Keratinocyte (primary cell): ENCODE measurements at regions not wholly inside any gene's neighbourhood (a gene's known extent, or its start where the extent isn't known, plus 50 kb on each side); places are given as distances from the start of the nearest gene placed in this dataset.

Experiments used
- DNase-seq: peaks from one replicate; pipeline ENCODE4 v3.0.0-alpha.2; 2011; ENCODE audit warnings: low read depth, missing footprints, low spot score
- FAIRE-seq: peaks from 2 replicates; lab custom pipeline; 2011; peaks lifted over from hg19 to GRCh38; lab: Jason Lieb, UNC
- H2AFZ ChIP-seq: 2 replicates; pipeline ENCODE4 v1.6.0; 2012; ENCODE audit warnings: low read length, control low read depth, inconsistent platforms; ENCODE audit not compliant: control insufficient read depth
- H3K27ac ChIP-seq: 2 replicates; pipeline ENCODE4 v1.5.1; 2011; ENCODE audit warnings: low read length; ENCODE audit not compliant: control insufficient read depth, insufficient read depth
- H3K27me3 ChIP-seq: 3 replicates; pipeline ENCODE4 v1.6.0; 2011; ENCODE audit warnings: low read length; ENCODE audit not compliant: control insufficient read depth, insufficient read depth; ENCODE audit errors: extremely low read depth
- H3K36me3 ChIP-seq, 2 experiments: 2 replicates in 1 of 2; 3 replicates in 1 of 2; pipeline ENCODE4 v1.5.1; 2011; ENCODE audit warnings: low read length in 2 of 2, mild to moderate bottlenecking in 1 of 2; ENCODE audit not compliant: control insufficient read depth in 2 of 2, insufficient read depth in 2 of 2; ENCODE audit errors: extremely low read depth in 1 of 2
- H3K4me1 ChIP-seq: 3 replicates; pipeline ENCODE4 v1.5.1; 2011; ENCODE audit warnings: low read length; ENCODE audit not compliant: control insufficient read depth, insufficient read depth; ENCODE audit errors: extremely low read depth
- H3K4me2 ChIP-seq: 3 replicates; pipeline ENCODE4 v1.6.0; 2011; ENCODE audit warnings: low read depth, low read length; ENCODE audit not compliant: control insufficient read depth, insufficient read depth; ENCODE audit errors: extremely low read depth
- H3K4me3 ChIP-seq, 3 experiments: fragments of 200-600 bp in 1 of 3; sonication (generic) in 1 of 3; 2 replicates in 2 of 3; 3 replicates in 1 of 3; pipeline ENCODE4 v1.5.1; 2011 to 2016; ENCODE audit warnings: low read length in 3 of 3, mild to moderate bottlenecking in 3 of 3, control low read depth in 2 of 3, inconsistent platforms in 1 of 3, low read depth in 1 of 3, mixed read lengths in 1 of 3, mixed run types in 1 of 3, moderate library complexity in 1 of 3; ENCODE audit not compliant: control insufficient read depth in 2 of 3, insufficient read depth in 2 of 3; ENCODE audit errors: extremely low read depth in 1 of 3
- H3K79me2 ChIP-seq: 2 replicates; pipeline ENCODE4 v1.6.0; 2012; ENCODE audit warnings: low read length; ENCODE audit not compliant: control insufficient read depth, insufficient read depth
- H3K9ac ChIP-seq: 3 replicates; pipeline ENCODE4 v1.6.0; 2011; ENCODE audit warnings: low read length; ENCODE audit not compliant: control insufficient read depth, insufficient read depth; ENCODE audit errors: extremely low read depth
- H3K9me1 ChIP-seq: 3 replicates; pipeline ENCODE4 v1.6.0; 2011; ENCODE audit warnings: low read length; ENCODE audit not compliant: control insufficient read depth, insufficient read depth; ENCODE audit errors: extremely low read depth
- H3K9me3 ChIP-seq: 2 replicates; pipeline ENCODE4 v1.5.1; 2012; ENCODE audit warnings: low read depth, low read length; ENCODE audit not compliant: control insufficient read depth
- H4K20me1 ChIP-seq: 3 replicates; pipeline ENCODE4 v1.6.0; 2011; ENCODE audit warnings: low read length; ENCODE audit not compliant: control insufficient read depth, insufficient read depth; ENCODE audit errors: extremely low read depth
- EZH2 ChIP-seq: IDR thresholded peaks from one replicate; pipeline ENCODE4 v1.6.1; 2012; ENCODE audit warnings: inconsistent platforms, mild to moderate bottlenecking, low read length, moderate library complexity
- dilution Hi-C: fragments of 300-500 bp; cut with MboI; formaldehyde crosslinking; loops from one replicate; pipeline ENCODE4 v1.7.0; 2020; ENCODE audit warnings: low sequenced_read_pairs; ENCODE audit not compliant: extremely low pct_ligation_motif_present
- TF ChIP-seq, protein P1 (sequence below), 3 experiments: IDR thresholded peaks in 1 of 3; conservative IDR thresholded peaks in 1 of 3; optimal IDR thresholded peaks in 1 of 3; 2 replicates in 2 of 3; 3 replicates in 1 of 3; pipeline versions ENCODE3 to v1.5.1; 2011; ENCODE audit warnings: low read length in 3 of 3, mild to moderate bottlenecking in 3 of 3, moderate library complexity in 2 of 3, control low read depth in 1 of 3, inconsistent platforms in 1 of 3; ENCODE audit not compliant: insufficient read depth in 2 of 3; ENCODE audit errors: extremely low read depth in 1 of 3

DNA sequence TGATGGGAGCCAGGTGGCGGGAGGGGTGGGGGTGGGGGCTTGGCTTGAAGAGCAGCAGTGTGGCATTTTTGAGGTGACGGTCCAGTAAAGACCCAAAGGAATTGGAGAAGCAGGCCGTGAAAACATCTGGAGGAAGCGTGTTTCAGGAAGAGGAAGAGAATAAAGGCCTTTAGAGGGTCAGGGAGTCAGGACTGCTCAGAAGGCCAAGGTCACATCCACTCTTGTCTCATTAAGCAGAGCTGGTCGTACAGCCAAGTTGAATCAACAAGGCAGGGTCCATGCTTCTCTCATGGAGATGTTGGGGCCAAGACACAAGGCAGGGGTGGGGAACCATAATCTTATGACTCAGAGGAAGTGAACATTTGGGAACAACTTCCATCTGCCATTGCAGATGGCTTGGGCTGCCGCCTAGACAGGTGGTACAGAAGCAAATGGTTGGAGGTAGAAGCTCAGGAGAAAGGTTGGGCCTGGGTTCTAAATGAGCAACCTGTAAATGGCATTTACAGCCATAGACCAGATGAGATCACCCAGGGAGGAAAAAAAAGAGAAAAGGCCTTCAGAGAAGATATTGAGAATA, 179.6 kb downstream of the TTLL2 start:
- Histone ChIP-seq H3K27ac (no peak overlapping the region), H3K9me1 (no peaks in the 10 kb centered on the region), H3K79me2 (no peaks in the 10 kb centered on the region), H2AFZ (no peak overlapping the region), H3K9me3 (no peaks in the 10 kb centered on the region), H3K4me2 (no peak overlapping the region), H3K9ac (no peak overlapping the region), H3K36me3 (no peaks in the 10 kb centered on the region), H3K4me3 (no peak overlapping the region), H3K4me1 (no peaks in the 10 kb centered on the region), H4K20me1 (no peaks in the 10 kb centered on the region), H3K27me3 (no peaks in the 10 kb centered on the region)
- TF ChIP-seq, protein P1, sequence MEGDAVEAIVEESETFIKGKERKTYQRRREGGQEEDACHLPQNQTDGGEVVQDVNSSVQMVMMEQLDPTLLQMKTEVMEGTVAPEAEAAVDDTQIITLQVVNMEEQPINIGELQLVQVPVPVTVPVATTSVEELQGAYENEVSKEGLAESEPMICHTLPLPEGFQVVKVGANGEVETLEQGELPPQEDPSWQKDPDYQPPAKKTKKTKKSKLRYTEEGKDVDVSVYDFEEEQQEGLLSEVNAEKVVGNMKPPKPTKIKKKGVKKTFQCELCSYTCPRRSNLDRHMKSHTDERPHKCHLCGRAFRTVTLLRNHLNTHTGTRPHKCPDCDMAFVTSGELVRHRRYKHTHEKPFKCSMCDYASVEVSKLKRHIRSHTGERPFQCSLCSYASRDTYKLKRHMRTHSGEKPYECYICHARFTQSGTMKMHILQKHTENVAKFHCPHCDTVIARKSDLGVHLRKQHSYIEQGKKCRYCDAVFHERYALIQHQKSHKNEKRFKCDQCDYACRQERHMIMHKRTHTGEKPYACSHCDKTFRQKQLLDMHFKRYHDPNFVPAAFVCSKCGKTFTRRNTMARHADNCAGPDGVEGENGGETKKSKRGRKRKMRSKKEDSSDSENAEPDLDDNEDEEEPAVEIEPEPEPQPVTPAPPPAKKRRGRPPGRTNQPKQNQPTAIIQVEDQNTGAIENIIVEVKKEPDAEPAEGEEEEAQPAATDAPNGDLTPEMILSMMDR (optimal IDR thresholded peaks at IDR 0.05 in 1 of 3, IDR thresholded peaks at IDR 0.05 in 1 of 3, conservative IDR thresholded peaks at IDR 0.05 in 1 of 3; ENCODE audit: extremely low read depth in 1 of 3, insufficient read depth in 2 of 3, low read length in 3 of 3) = no peak
- no peak for TF ChIP-seq EZH2
- FAIRE-seq = no peak
- no peak for DNase-seq
- dilution Hi-C loops = no loop called here

DNA sequence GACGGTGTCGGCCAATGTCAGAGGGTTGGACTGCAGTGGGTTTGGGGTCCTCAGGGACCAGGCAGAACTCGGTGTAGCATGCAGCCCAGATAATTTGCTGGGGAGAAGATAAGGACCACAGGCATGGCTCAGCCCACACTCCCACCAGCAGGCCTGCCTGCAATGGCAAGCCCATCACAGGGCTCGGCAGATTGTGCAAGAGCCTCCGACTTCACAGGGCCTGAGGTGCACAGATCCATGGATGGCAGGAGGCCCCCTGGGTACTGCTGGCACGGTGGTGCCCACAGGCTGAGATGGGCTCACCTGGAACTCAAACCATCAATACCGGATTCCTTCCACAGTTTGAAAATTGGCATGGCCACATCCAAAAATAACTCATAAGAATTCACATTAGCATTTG, 180.3 kb downstream of the TTLL2 start:
- FAIRE-seq (no peak), DNase-seq (no peak)
- Histone ChIP-seq H3K36me3 (no peaks in the 10 kb centered on the region), H4K20me1 (no peaks in the 10 kb centered on the region), H3K9me3 (peaks cover 2% of the 10 kb centered on the region), H3K27me3 (no peaks in the 10 kb centered on the region), H3K79me2 (no peaks in the 10 kb centered on the region), H3K9me1 (no peaks in the 10 kb centered on the region), H2AFZ (no peak overlapping the region), H3K4me3 (no peak overlapping the region), H3K27ac (no peak overlapping the region), H3K4me1 (no peaks in the 10 kb centered on the region), H3K9ac (no peak overlapping the region), H3K4me2 (no peak overlapping the region)
- dilution Hi-C loops = no loop called here
- TF ChIP-seq, protein P1 (optimal IDR thresholded peaks at IDR 0.05 in 1 of 3, IDR thresholded peaks at IDR 0.05 in 1 of 3, conservative IDR thresholded peaks at IDR 0.05 in 1 of 3; ENCODE audit: extremely low read depth in 1 of 3, insufficient read depth in 2 of 3, low read length in 3 of 3) = no peak
- TF ChIP-seq EZH2 = no peak
